D341Med (cell line): ENCODE measurements at regions not wholly inside any gene's neighbourhood (a gene's known extent, or its start where the extent isn't known, plus 50 kb on each side); places are given as distances from the start of the nearest gene placed in this dataset.
"Not testable (repeated sequence)": the region's sequence is repeated elsewhere in the genome, so short reads cannot be mapped to it uniquely, and the experiment has no call there.

Experiments used
- DNase-seq: peaks from one replicate; pipeline ENCODE4 v3.0.0; 2012; ENCODE audit warnings: low spot score

GRCh38 chr14:22251090-22251489 lies 337.9 kb downstream of the DAD1 start:
- DNase-seq: no peak

GRCh38 chr14:22249770-22250169 lies 339.3 kb downstream of the DAD1 start:
- no peak for DNase-seq

GRCh38 chr14:22243971-22244581 lies 344.9 kb downstream of the DAD1 start:
- DNase-seq: no peak

GRCh38 chr14:22238320-22238719 lies 350.7 kb downstream of the DAD1 start:
- not testable (repeated sequence) for DNase-seq

- DNase-seq: no peak
Observed at GRCh38 chr14:22233377-22233776, 355.6 kb downstream of the DAD1 start.

GRCh38 chr14:22232933-22233332 lies 356.1 kb downstream of the DAD1 start:
- DNase-seq: no peak

- no peak for DNase-seq
Observed at GRCh38 chr14:22232486-22232885, 356.5 kb downstream of the DAD1 start.

- no peak for DNase-seq
Observed at GRCh38 chr14:22231018-22231417, 358.0 kb downstream of the DAD1 start.

- no peak for DNase-seq
Observed at GRCh38 chr14:22230517-22230916, 358.5 kb downstream of the DAD1 start.

- DNase-seq: no peak
Observed at GRCh38 chr14:22227084-22227483, 361.9 kb downstream of the DAD1 start.

- no peak for DNase-seq
Observed at GRCh38 chr14:22226381-22226780, 362.6 kb downstream of the DAD1 start.

- DNase-seq: no peak
Observed at GRCh38 chr14:22225516-22226140, 363.4 kb downstream of the DAD1 start.

- no peak for DNase-seq
Observed at GRCh38 chr14:22221508-22221907, 367.5 kb downstream of the DAD1 start.

GRCh38 chr14:22220427-22220826 lies 368.6 kb downstream of the DAD1 start:
- no peak for DNase-seq

GRCh38 chr14:22218728-22219127 lies 370.3 kb downstream of the DAD1 start:
- DNase-seq: no peak

GRCh38 chr14:22213120-22213519 lies 375.9 kb downstream of the DAD1 start:
- no peak for DNase-seq

GRCh38 chr14:22210906-22211305 lies 378.1 kb downstream of the DAD1 start:
- no peak for DNase-seq

- no peak for DNase-seq
Observed at GRCh38 chr14:22210026-22210425, 379.0 kb downstream of the DAD1 start.

GRCh38 chr14:22203036-22203435 lies 386.0 kb downstream of the DAD1 start:
- DNase-seq: no peak

- no peak for DNase-seq
Observed at GRCh38 chr14:22202313-22202712, 386.7 kb downstream of the DAD1 start.

GRCh38 chr14:22200977-22201605 lies 387.9 kb downstream of the DAD1 start:
- DNase-seq: peak; percentile 43

GRCh38 chr14:22200131-22200530 lies 388.9 kb downstream of the DAD1 start:
- not testable (repeated sequence) for DNase-seq

GRCh38 chr14:22194664-22195063 lies 394.4 kb downstream of the DAD1 start:
- no peak for DNase-seq
